ENCODE measurements at regions not wholly inside any gene's neighbourhood (a gene's known extent, or its start where the extent isn't known, plus 50 kb on each side); places are given as distances from the start of the nearest gene placed in this dataset.

GRCh38 chr15:96117270-96117669, 213.2 kb upstream of the NR2F2 start:
- TF ChIP-seq CTCF (IDR thresholded peaks at IDR 0.05) (no peak), POLR2A (IDR thresholded peaks at IDR 0.05) (no peak)

Measured in uterus (tissue), 2 donors.